HG03469 (cell line): ENCODE measurements at regions not wholly inside any gene's neighbourhood (a gene's known extent, or its start where the extent isn't known, plus 50 kb on each side); places are given as distances from the start of the nearest gene placed in this dataset.
A peak's percentile ranks its signal among the peaks of the same experiment; 100 is the strongest.

Experiments
- ATAC-seq: cut with Tn5 transposase; IDR thresholded peaks from one replicate; pipeline ENCODE4 v1.9.1; 2021; ENCODE audit warnings: mild to moderate bottlenecking, moderate library complexity, moderate number of reproducible peaks; ENCODE audit not compliant: unreplicated experiment

GRCh38 chr3:61311044-61311443 lies 59.8 kb upstream of the FHIT start:
- ATAC-seq = no peak

- no peak for ATAC-seq
Observed at GRCh38 chr3:61315871-61316270, 64.6 kb upstream of the FHIT start.

GRCh38 chr3:61323094-61323493 lies 71.8 kb upstream of the FHIT start:
- ATAC-seq = no peak

GRCh38 chr3:61331929-61332552 lies 80.8 kb upstream of the FHIT start:
- no peak for ATAC-seq

- no peak for ATAC-seq
Observed at GRCh38 chr3:61333192-61333961, 82.1 kb upstream of the FHIT start.

GRCh38 chr3:61334783-61335182 lies 83.5 kb upstream of the FHIT start:
- no peak for ATAC-seq

GRCh38 chr3:61340931-61341461 lies 89.7 kb upstream of the FHIT start:
- ATAC-seq = no peak

- no peak for ATAC-seq
Observed at GRCh38 chr3:61343543-61343942, 92.3 kb upstream of the FHIT start.

- ATAC-seq = no peak
Observed at GRCh38 chr3:61345020-61345419, 93.8 kb upstream of the FHIT start.

- ATAC-seq = no peak
Observed at GRCh38 chr3:61347981-61348380, 96.7 kb upstream of the FHIT start.

- ATAC-seq = no peak
Observed at GRCh38 chr3:61349717-61350116, 98.5 kb upstream of the FHIT start.

- ATAC-seq = no peak
Observed at GRCh38 chr3:61350782-61351309, 99.6 kb upstream of the FHIT start.

- no peak for ATAC-seq
Observed at GRCh38 chr3:61352306-61352705, 101.1 kb upstream of the FHIT start.

- ATAC-seq = no peak
Observed at GRCh38 chr3:61353382-61353781, 102.1 kb upstream of the FHIT start.

GRCh38 chr3:61354604-61355003 lies 103.4 kb upstream of the FHIT start:
- no peak for ATAC-seq

- ATAC-seq = no peak
Observed at GRCh38 chr3:61356685-61357084, 105.4 kb upstream of the FHIT start.

GRCh38 chr3:61357902-61358301 lies 106.7 kb upstream of the FHIT start:
- no peak for ATAC-seq

- peak; percentile 99 for ATAC-seq
Observed at GRCh38 chr3:61358364-61358763, 107.1 kb upstream of the FHIT start.

GRCh38 chr3:61360297-61360965 lies 109.2 kb upstream of the FHIT start:
- ATAC-seq = no peak

GRCh38 chr3:61369678-61370077 lies 118.4 kb upstream of the FHIT start:
- ATAC-seq = no peak

- ATAC-seq = no peak
Observed at GRCh38 chr3:61371123-61371522, 119.9 kb upstream of the FHIT start.

GRCh38 chr3:61372723-61373122 lies 121.5 kb upstream of the FHIT start:
- no peak for ATAC-seq
